GM19193 (cell line): ENCODE measurements at regions not wholly inside any gene's neighbourhood (a gene's known extent, or its start where the extent isn't known, plus 50 kb on each side); places are given as distances from the start of the nearest gene placed in this dataset.

ENCODE experiments used
- POLR2A ChIP-seq: IDR thresholded peaks from 4 replicates; pipeline ENCODE4 v1.6.1; 2011; ENCODE audit not compliant: insufficient read depth, insufficient read length; ENCODE audit errors: extremely low read depth

DNA sequence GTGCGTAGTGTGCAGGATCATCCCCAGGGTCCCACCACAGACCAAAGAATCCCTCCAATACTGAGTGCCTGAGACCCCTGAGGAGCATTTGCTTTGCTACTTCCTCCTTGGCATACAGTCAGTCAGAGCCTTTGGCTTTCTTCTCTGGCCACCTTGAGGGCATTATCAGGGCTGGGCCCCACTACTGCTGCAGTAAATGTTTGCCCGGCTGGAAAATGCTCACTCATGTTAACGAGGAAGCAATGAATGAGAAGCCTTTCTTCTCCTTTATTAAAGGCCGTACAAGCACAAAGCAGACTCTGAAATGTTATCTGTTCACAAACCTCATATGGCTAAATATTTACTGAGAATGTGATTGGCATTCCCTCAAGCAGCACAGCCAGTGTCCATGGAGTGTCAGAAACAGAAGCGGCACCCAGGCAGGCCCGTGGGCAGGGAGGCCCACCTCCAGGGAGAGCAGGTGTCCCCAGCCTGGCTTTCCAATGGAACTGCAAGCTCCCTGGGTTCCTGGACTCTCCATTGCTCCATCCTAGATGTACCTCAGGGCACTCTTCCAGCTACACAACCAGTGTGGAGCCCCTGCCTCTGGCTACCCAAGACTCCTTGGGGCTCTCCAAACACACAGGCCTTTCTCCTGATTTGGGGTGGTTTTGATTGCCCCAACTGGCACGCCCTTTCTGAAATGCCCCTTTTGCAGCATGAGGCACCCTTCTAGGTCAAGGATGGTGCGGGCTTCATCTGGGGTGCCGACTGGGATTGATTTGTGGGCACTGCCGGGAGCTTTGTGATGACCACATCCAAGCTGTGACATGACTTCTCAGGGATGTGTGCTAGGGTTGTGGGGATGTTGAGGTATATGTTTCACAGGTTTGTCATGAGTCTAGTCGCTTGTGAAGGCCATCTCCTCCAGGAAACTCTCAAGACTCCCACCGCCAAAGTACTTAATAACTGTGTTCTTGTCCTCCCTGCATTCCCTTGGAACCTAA is 195.6 kb downstream of the FAM43A start:
- no peak for TF ChIP-seq POLR2A

DNA sequence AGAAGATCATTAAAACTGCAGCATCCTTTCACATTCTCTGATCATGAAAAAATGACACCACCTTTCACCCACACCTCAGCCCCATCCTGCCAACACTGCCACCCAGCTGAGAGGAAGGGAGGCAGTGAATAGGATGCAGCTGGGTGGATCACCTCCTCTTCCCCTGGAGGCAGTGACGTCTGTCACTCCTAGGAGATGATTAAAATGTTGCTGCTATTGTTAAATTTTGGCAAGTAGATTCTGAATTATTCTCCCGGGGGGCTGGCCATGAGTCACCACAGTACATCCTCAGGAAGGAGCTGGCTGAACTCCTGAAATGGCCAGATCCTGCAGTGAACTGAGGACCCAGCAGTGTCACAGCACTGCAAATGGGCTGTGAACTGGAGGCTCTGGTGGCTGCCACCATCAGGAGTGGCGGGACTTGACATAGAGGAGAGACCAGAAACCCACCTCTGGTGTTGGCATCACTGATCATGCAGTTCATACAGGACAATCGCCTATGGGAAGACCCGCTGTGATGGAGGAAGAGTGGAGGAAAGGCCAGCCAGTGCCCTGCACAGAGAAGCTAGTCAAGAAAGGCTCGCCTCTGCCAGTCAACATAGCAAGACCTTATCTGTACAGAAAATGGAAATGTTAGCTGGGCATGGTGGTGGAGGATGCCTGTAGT is 199.1 kb downstream of the FAM43A start:
- no peak for TF ChIP-seq POLR2A

DNA sequence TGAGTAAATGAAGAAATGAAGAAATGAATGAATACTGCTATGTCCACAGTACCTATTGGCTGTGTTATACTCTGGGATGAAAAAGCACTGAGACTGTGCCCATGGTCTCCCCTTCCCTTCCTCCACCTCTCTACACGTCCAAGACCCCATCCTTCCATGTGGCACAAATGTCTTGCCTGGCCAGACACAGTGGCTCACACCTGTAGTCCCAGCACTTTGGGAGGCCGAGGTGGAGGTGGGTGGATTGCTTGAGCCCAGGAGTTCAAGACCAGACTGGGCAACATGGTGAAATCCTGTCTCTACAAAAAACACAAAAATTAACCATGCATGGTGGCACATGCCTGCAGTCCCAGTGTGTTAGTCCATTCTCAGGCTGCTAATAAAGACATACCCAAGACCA is 200.1 kb downstream of the FAM43A start:
- no peak for TF ChIP-seq POLR2A

DNA sequence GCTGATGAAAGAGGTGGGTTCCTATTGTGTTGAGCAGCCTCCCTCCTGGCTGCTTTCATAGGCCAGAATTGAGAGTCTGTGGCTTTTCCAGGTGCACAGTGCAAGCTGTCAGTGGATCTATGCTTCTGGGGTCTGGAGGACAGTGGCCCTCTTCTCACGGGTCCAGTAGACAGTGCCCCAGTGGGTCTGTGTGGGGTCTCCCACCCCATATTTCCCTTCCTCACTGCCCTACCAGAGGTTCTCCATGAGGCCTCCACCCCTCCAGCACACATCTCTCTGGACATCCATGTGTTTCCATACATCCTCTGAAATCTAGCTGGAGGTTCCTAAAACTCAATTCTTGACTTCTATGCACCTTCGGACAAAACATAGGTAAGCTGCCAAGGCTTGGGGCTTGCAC is 201.2 kb downstream of the FAM43A start:
- TF ChIP-seq POLR2A, result no peak

DNA sequence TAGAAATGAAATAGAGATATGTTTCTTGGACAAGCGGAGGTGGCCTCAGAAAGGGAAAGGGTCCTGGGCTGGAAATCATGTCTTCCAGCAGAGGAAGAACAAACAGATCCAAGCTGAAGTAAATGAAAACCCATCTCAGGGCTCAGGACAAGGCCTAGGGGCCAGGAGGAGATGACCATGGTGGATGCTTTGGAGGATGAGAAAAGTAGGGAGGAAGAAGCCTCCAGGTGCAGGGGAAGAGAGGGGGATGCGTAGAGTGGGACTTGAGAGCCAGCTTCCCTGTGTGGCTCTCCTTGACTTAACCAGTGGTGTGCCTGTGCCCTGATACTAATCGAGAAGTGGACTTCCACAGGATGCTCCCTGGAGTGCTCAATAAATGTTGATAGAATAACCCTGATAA is 203.2 kb downstream of the FAM43A start:
- no peak for TF ChIP-seq POLR2A

DNA sequence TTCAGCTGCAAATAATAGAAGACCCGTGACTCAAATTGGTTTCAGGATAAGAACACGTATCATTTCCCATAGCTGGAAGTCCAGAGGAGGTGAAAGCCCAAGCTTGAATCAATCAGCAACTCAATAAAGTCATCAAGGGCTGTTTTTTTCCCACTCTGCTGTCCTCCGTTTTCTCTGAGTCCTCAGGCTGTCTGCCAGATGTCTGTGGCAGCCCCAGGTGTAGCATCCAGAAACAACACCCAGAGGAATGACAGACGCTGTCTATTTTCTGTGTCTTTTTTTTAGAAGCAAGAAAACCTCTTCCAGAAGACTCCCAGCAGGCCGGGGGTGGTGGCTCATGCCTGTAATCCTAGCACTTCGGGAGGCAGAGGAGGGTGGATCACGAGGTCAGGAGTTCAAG is 204.4 kb downstream of the FAM43A start:
- no peak for TF ChIP-seq POLR2A

DNA sequence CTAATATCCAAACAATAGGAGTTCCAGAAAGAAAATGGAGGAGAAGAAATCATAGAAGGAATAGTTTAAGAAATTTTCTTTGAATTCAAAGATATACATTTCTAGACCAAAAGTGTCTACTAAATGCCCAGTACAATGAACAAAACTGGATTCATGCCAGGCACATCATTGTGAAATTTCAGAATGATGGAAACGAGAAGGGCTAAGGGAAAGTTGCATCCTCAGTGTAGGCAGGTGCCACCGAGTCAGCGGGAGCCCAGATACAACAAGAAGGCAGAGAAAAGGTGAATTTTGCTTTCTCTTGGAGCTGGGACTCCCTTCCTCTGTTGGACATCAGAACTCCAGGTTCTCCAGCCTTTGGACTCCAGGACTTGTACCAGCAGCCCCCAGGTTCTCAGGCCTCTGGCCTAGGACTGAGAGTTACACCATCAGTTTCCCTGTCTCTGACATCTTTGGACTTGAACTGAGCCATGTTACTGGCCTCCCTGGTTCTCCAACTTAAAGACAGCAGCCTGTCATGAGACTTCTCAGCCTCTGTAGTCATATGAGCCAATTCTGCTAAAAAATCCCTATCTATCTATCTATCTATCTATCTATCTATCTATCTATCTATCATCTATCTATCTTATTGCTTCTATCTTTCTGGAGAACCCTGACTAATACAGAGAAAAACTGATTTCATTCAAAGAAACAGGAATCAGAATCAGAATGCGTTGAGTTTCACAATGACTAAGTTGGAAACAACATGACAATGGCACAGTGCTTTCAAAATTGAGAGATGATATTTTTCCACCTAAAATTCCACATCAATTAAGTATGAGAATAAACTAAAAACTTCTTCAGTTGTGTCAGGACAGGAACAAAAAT is 207.7 kb downstream of the FAM43A start:
- TF ChIP-seq POLR2A, result no peak

DNA sequence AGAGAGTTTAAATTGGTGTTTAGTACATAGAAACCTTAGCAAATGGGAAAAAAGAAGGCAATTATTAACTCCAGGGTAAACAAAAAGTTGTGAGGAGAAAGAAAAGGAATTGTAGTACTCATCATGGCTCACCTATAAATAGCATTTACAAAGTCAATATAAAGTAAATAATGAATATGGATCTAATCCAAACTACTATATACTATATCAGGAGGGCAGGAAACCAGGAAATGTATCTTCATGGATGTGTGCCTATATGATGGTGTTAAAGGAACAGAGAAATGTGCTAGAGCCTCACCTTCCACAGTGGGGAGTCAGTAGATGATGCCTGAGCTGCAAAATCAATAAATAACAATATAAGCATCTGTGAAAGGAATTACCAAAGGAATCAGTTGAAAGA is 208.9 kb downstream of the FAM43A start:
- no peak for TF ChIP-seq POLR2A

DNA sequence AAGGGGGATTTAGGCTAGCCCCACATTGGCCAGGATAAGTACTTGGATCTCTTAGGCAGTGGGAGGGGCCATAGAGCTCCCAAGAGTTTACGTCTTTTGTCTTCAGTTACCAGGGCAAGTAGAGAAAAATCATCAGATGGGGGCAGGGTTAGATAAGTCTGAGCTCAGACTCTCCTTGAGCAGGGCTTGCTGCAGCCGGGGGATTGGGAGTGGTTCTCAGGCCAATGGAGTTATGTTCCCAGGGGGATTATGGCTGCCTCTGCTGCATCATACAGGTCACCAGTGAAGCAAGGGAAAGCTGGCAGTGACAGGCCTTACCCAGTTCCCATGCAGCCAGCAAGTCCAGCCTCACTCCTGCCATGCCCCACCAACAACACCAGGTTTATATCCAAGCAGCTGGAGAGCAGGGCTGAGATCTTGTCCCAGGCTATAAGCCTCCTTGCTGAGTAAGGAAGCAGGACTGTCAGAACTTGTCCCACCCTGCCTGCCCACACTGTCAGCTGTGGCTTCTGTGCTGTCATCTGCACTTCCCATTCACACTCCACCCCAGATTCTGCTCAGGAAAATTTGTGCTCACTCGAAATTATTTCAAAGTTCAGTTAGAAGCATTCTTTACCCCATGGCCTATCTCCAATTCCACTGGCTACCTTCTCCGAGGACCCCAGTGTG is 215.3 kb downstream of the FAM43A start:
- TF ChIP-seq POLR2A, result no peak

DNA sequence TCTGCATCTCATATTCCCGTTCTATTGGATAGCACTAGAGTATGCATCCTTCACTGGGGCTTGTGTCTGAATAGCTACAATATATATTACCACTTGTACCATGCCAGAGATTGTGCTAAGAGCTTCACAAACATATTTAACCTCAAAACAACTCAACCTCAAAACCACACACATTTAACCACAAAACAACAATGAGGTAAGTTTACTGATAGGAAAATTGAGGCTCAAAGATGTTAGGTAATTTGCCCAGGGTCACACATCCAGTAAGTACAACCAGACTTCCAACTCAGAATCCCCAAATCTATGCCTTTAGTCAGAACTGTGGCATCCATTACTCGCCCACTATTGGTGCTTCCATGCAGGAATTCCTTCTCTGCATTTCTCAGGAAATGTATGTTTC is 220.0 kb downstream of the FAM43A start:
- no peak for TF ChIP-seq POLR2A

DNA sequence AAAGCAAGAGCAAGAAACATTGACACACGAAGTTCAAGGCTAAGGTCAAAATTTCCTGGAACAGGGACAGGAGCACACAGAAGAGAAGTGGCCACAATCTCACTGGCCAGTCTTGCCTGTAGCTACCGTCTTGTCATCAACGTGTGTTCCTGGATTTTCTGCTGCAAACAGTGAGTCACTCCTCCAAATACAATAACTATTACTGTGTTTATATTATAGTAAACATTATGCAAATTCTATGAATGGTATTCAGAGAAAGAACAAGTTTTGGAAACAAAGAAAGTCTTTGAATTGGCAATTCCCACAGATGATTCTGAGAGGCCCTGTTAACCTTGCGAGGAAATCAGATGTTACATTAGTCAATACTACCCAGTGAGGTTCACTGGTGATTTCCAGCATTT is 220.5 kb downstream of the FAM43A start:
- TF ChIP-seq POLR2A, result no peak

DNA sequence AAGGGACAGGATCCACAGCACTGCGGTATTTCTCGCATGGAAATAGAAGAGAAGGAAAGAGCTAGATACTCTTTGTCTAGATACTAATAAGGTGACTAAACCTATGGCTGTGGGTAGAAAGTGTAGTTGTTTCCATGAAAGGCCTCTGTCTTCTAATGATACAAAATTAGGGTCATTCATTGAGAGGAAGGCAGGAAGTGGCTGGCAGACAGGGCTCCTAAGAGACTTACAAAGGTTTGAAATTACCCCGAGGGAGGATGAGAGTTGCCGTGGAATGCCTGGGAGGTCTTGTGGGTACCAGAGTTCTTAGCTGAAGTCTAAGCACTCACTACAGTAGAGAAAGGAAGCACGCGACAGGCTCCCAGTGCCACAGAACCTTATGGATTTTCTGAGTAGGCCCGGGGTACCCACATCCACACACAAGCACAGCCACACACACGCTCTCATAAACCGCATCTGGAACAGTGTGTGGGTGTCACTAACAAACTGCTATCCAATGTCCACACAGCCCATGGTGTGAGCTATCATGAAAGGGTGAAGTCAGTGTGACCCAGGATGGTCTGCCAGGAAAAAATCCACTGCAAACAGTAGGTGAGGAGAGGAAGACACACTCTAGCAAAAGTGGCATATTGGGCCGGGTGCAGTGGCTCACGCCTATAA is 221.4 kb downstream of the FAM43A start:
- TF ChIP-seq POLR2A, result no peak

DNA sequence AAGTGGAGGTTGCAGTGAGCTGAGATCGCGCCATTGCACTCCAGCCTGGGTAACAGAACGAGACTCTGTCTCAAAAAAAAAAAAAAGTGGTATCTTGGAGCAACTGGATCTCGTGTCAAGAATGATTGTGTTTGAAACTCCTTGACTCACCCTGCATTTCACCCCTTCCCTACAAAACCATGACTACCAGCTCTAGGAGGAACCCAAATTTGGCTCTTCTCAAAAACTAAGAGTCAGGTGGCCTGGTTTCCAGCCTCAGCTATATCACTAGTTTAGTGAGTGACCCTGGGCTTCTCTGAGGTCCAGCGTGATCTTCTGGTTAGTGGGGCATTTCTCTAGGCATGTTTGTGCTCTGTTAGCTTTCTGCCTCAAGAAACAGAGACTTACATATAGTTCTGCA is 222.1 kb downstream of the FAM43A start:
- no peak for TF ChIP-seq POLR2A

DNA sequence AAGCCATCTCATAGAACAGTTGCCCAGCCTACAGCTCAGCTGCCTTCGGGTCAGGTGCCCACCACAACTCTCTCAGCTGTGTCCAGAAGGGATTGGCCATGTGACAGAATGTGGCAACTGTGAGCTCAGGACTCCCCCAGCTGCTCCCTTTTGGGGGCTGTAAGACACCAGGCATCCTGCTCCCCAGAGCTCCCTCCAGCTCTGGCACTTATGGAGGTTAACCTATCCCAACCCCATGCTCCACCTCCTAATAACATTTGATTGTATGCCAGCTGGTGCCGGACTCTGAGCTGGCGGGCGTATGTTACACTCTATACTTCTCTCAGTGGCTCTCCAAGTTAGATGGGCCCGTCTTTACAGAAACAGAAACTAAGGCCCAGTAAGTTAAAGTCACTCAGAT is 222.8 kb downstream of the FAM43A start:
- no peak for TF ChIP-seq POLR2A

DNA sequence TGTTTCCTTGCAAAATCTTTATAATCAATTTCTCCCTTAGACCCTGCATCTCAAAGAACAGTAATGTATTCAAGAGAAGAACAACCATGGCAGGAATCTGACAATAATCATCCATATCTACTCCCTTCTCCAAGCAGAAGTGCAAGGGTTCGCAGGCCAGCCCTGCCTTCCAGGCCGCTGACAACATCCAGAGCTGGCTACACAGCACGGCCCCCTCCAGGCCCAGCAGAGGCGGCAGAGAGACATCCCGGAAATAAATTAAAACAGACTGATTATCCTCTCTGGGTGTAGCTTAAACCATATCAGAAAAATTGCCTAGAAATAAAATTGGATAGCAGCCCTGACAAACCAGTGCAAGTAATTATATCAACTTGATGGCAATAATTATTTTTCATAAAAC is 223.3 kb downstream of the FAM43A start:
- TF ChIP-seq POLR2A, result no peak

DNA sequence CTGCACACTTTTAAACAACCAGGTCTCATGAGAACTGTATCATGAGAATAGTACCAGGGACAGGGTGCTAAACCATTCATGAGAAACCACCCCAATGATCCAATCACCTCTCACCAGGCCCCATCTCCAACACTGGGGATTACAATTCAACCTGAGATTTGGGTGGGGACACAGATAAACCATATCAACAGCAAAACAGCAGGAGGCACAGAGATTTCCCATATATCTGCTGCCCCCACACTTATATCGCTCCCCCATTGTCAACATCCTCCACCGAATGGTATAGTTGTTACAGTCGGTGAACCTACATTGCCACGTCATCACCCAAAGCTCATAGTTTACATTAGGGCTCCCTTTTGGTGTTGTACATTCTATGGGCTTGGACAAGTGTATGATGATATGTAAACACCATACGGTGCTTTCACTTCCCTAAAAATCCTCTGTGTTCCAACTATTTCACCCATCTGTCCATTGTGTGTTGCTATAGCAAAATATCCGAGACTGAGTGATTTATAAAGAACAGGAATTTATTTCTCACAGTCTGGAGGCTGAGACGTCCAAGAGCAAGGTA is 224.8 kb downstream of the FAM43A start:
- TF ChIP-seq POLR2A, result no peak
